ENCODE measurements at regions not wholly inside any gene's neighbourhood (a gene's known extent, or its start where the extent isn't known, plus 50 kb on each side); places are given as distances from the start of the nearest gene placed in this dataset.

GRCh38 chr16:85220964-85221731 lies 108.9 kb upstream of the CIBAR2 start:
- H3K36me3 ChIP-seq (ENCODE audit: control insufficient read depth in 1 of 2, insufficient read depth in 2 of 2, low read length in 2 of 2): no peaks in the 10 kb centered on the region
- H3K4me3 ChIP-seq (ENCODE audit: low read depth in 1 of 2, low read length in 2 of 2): no peak overlapping the region
- no peak overlapping the region for H3K27ac ChIP-seq (ENCODE audit: low read depth, low read length)
- H3K4me1 ChIP-seq (ENCODE audit: control insufficient read depth in 1 of 2, insufficient read depth in 2 of 2, low read length in 2 of 2): peaks cover 0 to 12% of the 10 kb centered on the region in 2 donors
- H3K9me3 ChIP-seq (ENCODE audit: control insufficient read depth in 1 of 2, low read length in 2 of 2): no peaks in the 10 kb centered on the region
- H3K27me3 ChIP-seq (ENCODE audit: control insufficient read depth in 1 of 2, insufficient read depth in 2 of 2, low read length in 2 of 2): no peaks in the 10 kb centered on the region
- H3K9ac ChIP-seq (ENCODE audit: low read depth in 1 of 2, low read length in 2 of 2): no peak overlapping the region

GRCh38 chr16:85221771-85222154 lies 109.5 kb upstream of the CIBAR2 start:
- Histone ChIP-seq H3K4me1 (ENCODE audit: control insufficient read depth in 1 of 2, insufficient read depth in 2 of 2, low read length in 2 of 2) (peaks cover 0 to 12% of the 10 kb centered on the region in 2 donors), H3K9ac (ENCODE audit: low read depth in 1 of 2, low read length in 2 of 2) (no peak overlapping the region), H3K4me3 (ENCODE audit: low read depth in 1 of 2, low read length in 2 of 2) (no peak overlapping the region), H3K36me3 (ENCODE audit: control insufficient read depth in 1 of 2, insufficient read depth in 2 of 2, low read length in 2 of 2) (no peaks in the 10 kb centered on the region), H3K27me3 (ENCODE audit: control insufficient read depth in 1 of 2, insufficient read depth in 2 of 2, low read length in 2 of 2) (no peaks in the 10 kb centered on the region), H3K27ac (ENCODE audit: low read depth, low read length) (no peak overlapping the region), H3K9me3 (ENCODE audit: control insufficient read depth in 1 of 2, low read length in 2 of 2) (no peaks in the 10 kb centered on the region)

- H3K27me3 ChIP-seq (ENCODE audit: control insufficient read depth in 1 of 2, insufficient read depth in 2 of 2, low read length in 2 of 2): no peaks in the 10 kb centered on the region
- H3K27ac ChIP-seq (ENCODE audit: low read depth, low read length): no peak overlapping the region
- no peaks in the 10 kb centered on the region for H3K9me3 ChIP-seq (ENCODE audit: control insufficient read depth in 1 of 2, low read length in 2 of 2)
- H3K36me3 ChIP-seq (ENCODE audit: control insufficient read depth in 1 of 2, insufficient read depth in 2 of 2, low read length in 2 of 2): no peaks in the 10 kb centered on the region
- peaks cover 0 to 12% of the 10 kb centered on the region in 2 donors for H3K4me1 ChIP-seq (ENCODE audit: control insufficient read depth in 1 of 2, insufficient read depth in 2 of 2, low read length in 2 of 2)
- H3K9ac ChIP-seq (ENCODE audit: low read depth in 1 of 2, low read length in 2 of 2): no peak overlapping the region
- no peak overlapping the region for H3K4me3 ChIP-seq (ENCODE audit: low read depth in 1 of 2, low read length in 2 of 2)
These were observed 110.0 kb upstream of the CIBAR2 start for GRCh38 chr16:85222155-85222863.

- Histone ChIP-seq H3K27me3 (ENCODE audit: control insufficient read depth in 1 of 2, insufficient read depth in 2 of 2, low read length in 2 of 2) (no peaks in the 10 kb centered on the region), H3K4me1 (ENCODE audit: control insufficient read depth in 1 of 2, insufficient read depth in 2 of 2, low read length in 2 of 2) (peaks cover 0 to 4% of the 10 kb centered on the region in 2 donors), H3K9me3 (ENCODE audit: control insufficient read depth in 1 of 2, low read length in 2 of 2) (no peaks in the 10 kb centered on the region), H3K36me3 (ENCODE audit: control insufficient read depth in 1 of 2, insufficient read depth in 2 of 2, low read length in 2 of 2) (no peaks in the 10 kb centered on the region), H3K9ac (ENCODE audit: low read depth in 1 of 2, low read length in 2 of 2) (no peak overlapping the region), H3K4me3 (ENCODE audit: low read depth in 1 of 2, low read length in 2 of 2) (no peak overlapping the region), H3K27ac (ENCODE audit: low read depth, low read length) (no peak overlapping the region)
These were observed 113.0 kb upstream of the CIBAR2 start for GRCh38 chr16:85225257-85225656.

- Histone ChIP-seq H3K27me3 (ENCODE audit: control insufficient read depth in 1 of 2, insufficient read depth in 2 of 2, low read length in 2 of 2) (no peaks in the 10 kb centered on the region), H3K27ac (ENCODE audit: low read depth, low read length) (no peak overlapping the region), H3K4me1 (ENCODE audit: control insufficient read depth in 1 of 2, insufficient read depth in 2 of 2, low read length in 2 of 2) (peaks cover 0 to 4% of the 10 kb centered on the region in 2 donors), H3K36me3 (ENCODE audit: control insufficient read depth in 1 of 2, insufficient read depth in 2 of 2, low read length in 2 of 2) (no peaks in the 10 kb centered on the region), H3K9ac (ENCODE audit: low read depth in 1 of 2, low read length in 2 of 2) (no peak overlapping the region), H3K4me3 (ENCODE audit: low read depth in 1 of 2, low read length in 2 of 2) (no peak overlapping the region), H3K9me3 (ENCODE audit: control insufficient read depth in 1 of 2, low read length in 2 of 2) (no peaks in the 10 kb centered on the region)
These were observed 113.4 kb upstream of the CIBAR2 start for GRCh38 chr16:85225721-85226120.

- H3K9me3 ChIP-seq (ENCODE audit: control insufficient read depth in 1 of 2, low read length in 2 of 2): no peaks in the 10 kb centered on the region
- peaks cover 0 to 8% of the 10 kb centered on the region in 2 donors for H3K4me1 ChIP-seq (ENCODE audit: control insufficient read depth in 1 of 2, insufficient read depth in 2 of 2, low read length in 2 of 2)
- H3K9ac ChIP-seq (ENCODE audit: low read depth in 1 of 2, low read length in 2 of 2): no peak overlapping the region
- no peak overlapping the region for H3K27ac ChIP-seq (ENCODE audit: low read depth, low read length)
- H3K27me3 ChIP-seq (ENCODE audit: control insufficient read depth in 1 of 2, insufficient read depth in 2 of 2, low read length in 2 of 2): no peaks in the 10 kb centered on the region
- no peak overlapping the region for H3K4me3 ChIP-seq (ENCODE audit: low read depth in 1 of 2, low read length in 2 of 2)
- H3K36me3 ChIP-seq (ENCODE audit: control insufficient read depth in 1 of 2, insufficient read depth in 2 of 2, low read length in 2 of 2): no peaks in the 10 kb centered on the region
These were observed 115.0 kb upstream of the CIBAR2 start for GRCh38 chr16:85227084-85227945.

- H3K27me3 ChIP-seq (ENCODE audit: control insufficient read depth in 1 of 2, insufficient read depth in 2 of 2, low read length in 2 of 2): no peaks in the 10 kb centered on the region
- no peak overlapping the region for H3K9ac ChIP-seq (ENCODE audit: low read depth in 1 of 2, low read length in 2 of 2)
- no peak overlapping the region for H3K27ac ChIP-seq (ENCODE audit: low read depth, low read length)
- H3K4me3 ChIP-seq (ENCODE audit: low read depth in 1 of 2, low read length in 2 of 2): no peak overlapping the region
- no peaks in the 10 kb centered on the region for H3K36me3 ChIP-seq (ENCODE audit: control insufficient read depth in 1 of 2, insufficient read depth in 2 of 2, low read length in 2 of 2)
- no peaks in the 10 kb centered on the region for H3K9me3 ChIP-seq (ENCODE audit: control insufficient read depth in 1 of 2, low read length in 2 of 2)
- H3K4me1 ChIP-seq (ENCODE audit: control insufficient read depth in 1 of 2, insufficient read depth in 2 of 2, low read length in 2 of 2): peaks cover 0 to 8% of the 10 kb centered on the region in 2 donors
These were observed 115.9 kb upstream of the CIBAR2 start for GRCh38 chr16:85227946-85228862.

- Histone ChIP-seq H3K27me3 (ENCODE audit: control insufficient read depth in 1 of 2, insufficient read depth in 2 of 2, low read length in 2 of 2) (no peaks in the 10 kb centered on the region), H3K4me3 (ENCODE audit: low read depth in 1 of 2, low read length in 2 of 2) (no peak overlapping the region), H3K9ac (ENCODE audit: low read depth in 1 of 2, low read length in 2 of 2) (no peak overlapping the region), H3K36me3 (ENCODE audit: control insufficient read depth in 1 of 2, insufficient read depth in 2 of 2, low read length in 2 of 2) (no peaks in the 10 kb centered on the region), H3K4me1 (ENCODE audit: control insufficient read depth in 1 of 2, insufficient read depth in 2 of 2, low read length in 2 of 2) (peaks cover 0 to 8% of the 10 kb centered on the region in 2 donors), H3K9me3 (ENCODE audit: control insufficient read depth in 1 of 2, low read length in 2 of 2) (no peaks in the 10 kb centered on the region), H3K27ac (ENCODE audit: low read depth, low read length) (no peak overlapping the region)
These were observed 116.7 kb upstream of the CIBAR2 start for GRCh38 chr16:85228970-85229430.

GRCh38 chr16:85229869-85230462 lies 117.7 kb upstream of the CIBAR2 start:
- Histone ChIP-seq H3K4me3 (ENCODE audit: low read depth in 1 of 2, low read length in 2 of 2) (no peak overlapping the region), H3K9me3 (ENCODE audit: control insufficient read depth in 1 of 2, low read length in 2 of 2) (no peaks in the 10 kb centered on the region), H3K27ac (ENCODE audit: low read depth, low read length) (no peak overlapping the region), H3K27me3 (ENCODE audit: control insufficient read depth in 1 of 2, insufficient read depth in 2 of 2, low read length in 2 of 2) (peaks cover 0 to 4% of the 10 kb centered on the region in 2 donors), H3K36me3 (ENCODE audit: control insufficient read depth in 1 of 2, insufficient read depth in 2 of 2, low read length in 2 of 2) (no peaks in the 10 kb centered on the region), H3K9ac (ENCODE audit: low read depth in 1 of 2, low read length in 2 of 2) (no peak overlapping the region), H3K4me1 (ENCODE audit: control insufficient read depth in 1 of 2, insufficient read depth in 2 of 2, low read length in 2 of 2) (peaks cover 0 to 8% of the 10 kb centered on the region in 2 donors)

Measured in duodenal mucosa (tissue), 2 donors.